GM19239 (cell line): ENCODE measurements at regions not wholly inside any gene's neighbourhood (a gene's known extent, or its start where the extent isn't known, plus 50 kb on each side); places are given as distances from the start of the nearest gene placed in this dataset.
"Not testable (repeated sequence)": the region's sequence is repeated elsewhere in the genome, so short reads cannot be mapped to it uniquely, and the experiment has no call there.

Experiments used
- DNase-seq: peaks from one replicate; pipeline ENCODE4 v3.0.0; 2011; ENCODE audit warnings: low spot score; ENCODE audit not compliant: insufficient read length
- FAIRE-seq: peaks from 2 replicates; lab custom pipeline; 2011; peaks lifted over from hg19 to GRCh38; lab: Jason Lieb, UNC

- DNase-seq (no peak), FAIRE-seq (no peak)
Measured at GRCh38 chr10:61064356-61064755, 120.4 kb upstream of the RHOBTB1 start.

GRCh38 chr10:61063901-61064300, 119.9 kb upstream of the RHOBTB1 start:
- FAIRE-seq (no peak), DNase-seq (no peak)

GRCh38 chr10:61063034-61063433, 119.0 kb upstream of the RHOBTB1 start:
- DNase-seq (no peak), FAIRE-seq (no peak)

GRCh38 chr10:61061923-61062504, 118.0 kb upstream of the RHOBTB1 start:
- FAIRE-seq (no peak), DNase-seq (no peak)

- FAIRE-seq (no peak), DNase-seq (no peak)
Measured at GRCh38 chr10:61059636-61060035, 115.7 kb upstream of the RHOBTB1 start.

GRCh38 chr10:61052469-61053205, 108.7 kb upstream of the RHOBTB1 start:
- FAIRE-seq (no peak), DNase-seq (no peak)

GRCh38 chr10:61051344-61051743, 107.4 kb upstream of the RHOBTB1 start:
- FAIRE-seq (no peak), DNase-seq (no peak)

GRCh38 chr10:61050120-61050745, 106.2 kb upstream of the RHOBTB1 start:
- DNase-seq = no peak
- FAIRE-seq = no peak

- DNase-seq = no peak
- FAIRE-seq = no peak
Measured at GRCh38 chr10:61049386-61049785, 105.4 kb upstream of the RHOBTB1 start.

- no peak for FAIRE-seq
Measured at GRCh38 chr10:61047788-61048560, 104.0 kb upstream of the RHOBTB1 start.

GRCh38 chr10:61047081-61047480, 103.1 kb upstream of the RHOBTB1 start:
- no peak for DNase-seq
- FAIRE-seq = no peak

More at GRCh38 chr10:61047788-61048560, 104.0 kb upstream of the RHOBTB1 start:
- no peak for DNase-seq

- FAIRE-seq, DNase-seq: not testable (repeated sequence)
Measured at GRCh38 chr10:61045480-61045879, 101.5 kb upstream of the RHOBTB1 start.

- FAIRE-seq (no peak), DNase-seq (no peak)
Measured at GRCh38 chr10:61042533-61042932, 98.5 kb upstream of the RHOBTB1 start.

GRCh38 chr10:61040399-61041016, 96.5 kb upstream of the RHOBTB1 start:
- DNase-seq (no peak), FAIRE-seq (no peak)

- DNase-seq (no peak), FAIRE-seq (no peak)
Measured at GRCh38 chr10:61039868-61040267, 95.9 kb upstream of the RHOBTB1 start.

- DNase-seq, FAIRE-seq: not testable (repeated sequence)
Measured at GRCh38 chr10:61037261-61037830, 93.4 kb upstream of the RHOBTB1 start.

- not testable (repeated sequence) for DNase-seq, FAIRE-seq
Measured at GRCh38 chr10:61036148-61036547, 92.2 kb upstream of the RHOBTB1 start.

- FAIRE-seq (no peak), DNase-seq (no peak)
Measured at GRCh38 chr10:61031341-61031740, 87.4 kb upstream of the RHOBTB1 start.

GRCh38 chr10:61029411-61029810, 85.4 kb upstream of the RHOBTB1 start:
- no peak for DNase-seq
- no peak for FAIRE-seq

GRCh38 chr10:61028861-61029361, 84.9 kb upstream of the RHOBTB1 start:
- no peak for DNase-seq
- no peak for FAIRE-seq
